Left ventricle myocardium inferior (tissue), 1 donor: ENCODE measurements at regions not wholly inside any gene's neighbourhood (a gene's known extent, or its start where the extent isn't known, plus 50 kb on each side); places are given as distances from the start of the nearest gene placed in this dataset.

Experiments used
- DNase-seq: peaks from one replicate; pipeline ENCODE4 v3.0.0-alpha.2; 2020
- H3K27ac ChIP-seq: fragments of 200-600 bp; replicated peaks from 2 replicates; pipeline ENCODE4 v1.8.0; 2021
- H3K27me3 ChIP-seq: fragments of 200-600 bp; 2 replicates; pipeline ENCODE4 v1.8.0; 2021; ENCODE audit warnings: low read depth
- H3K36me3 ChIP-seq: fragments of 200-600 bp; 2 replicates; pipeline ENCODE4 v1.8.0; 2021
- H3K4me1 ChIP-seq: fragments of 200-600 bp; 2 replicates; pipeline ENCODE4 v1.8.0; 2021
- H3K4me3 ChIP-seq: fragments of 200-600 bp; 2 replicates; pipeline ENCODE4 v1.8.0; 2021; ENCODE audit warnings: mild to moderate bottlenecking, moderate library complexity
- H3K9me3 ChIP-seq: fragments of 200-600 bp; replicated peaks from 2 replicates; pipeline ENCODE4 v1.8.0; 2021
- CTCF ChIP-seq: fragments of 200-600 bp; IDR thresholded peaks from 2 replicates; pipeline ENCODE4 v1.8.0; 2021; ENCODE audit warnings: antibody characterized with exemption, mild to moderate bottlenecking, borderline replicate concordance
- intact Hi-C: fragments of 100-400 bp; cut with micrococcal nuclease; formaldehyde crosslinking; loops from one replicate; pipeline ENCODE4 v1.11.0; 2022
- donor health status: DM: no; HTN: yes; CAD: no; lungs with severe emphysema.

GRCh38 chr9:113659740-113660139 lies 196.2 kb downstream of the RGS3 start:
- no peaks in the 10 kb centered on the region for H3K27me3 ChIP-seq
- intact Hi-C loops = loop anchor here (5.0 kb wide), 1 partner anchor 212 kb away; no protein-coding TSS in a partner anchor
- H3K9me3 ChIP-seq = no peaks in the 10 kb centered on the region
- no peak for DNase-seq
- TF ChIP-seq CTCF = no peak
- no peak overlapping the region for H3K4me3 ChIP-seq
- H3K4me1 ChIP-seq = peaks cover 38% of the 10 kb centered on the region
- no peaks in the 10 kb centered on the region for H3K36me3 ChIP-seq
- H3K27ac ChIP-seq = no peak overlapping the region

GRCh38 chr9:113660196-113660595 lies 196.7 kb downstream of the RGS3 start:
- H3K36me3 ChIP-seq = no peaks in the 10 kb centered on the region
- H3K27me3 ChIP-seq = no peaks in the 10 kb centered on the region
- intact Hi-C loops = no loop called here
- H3K27ac ChIP-seq = no peak overlapping the region
- H3K9me3 ChIP-seq = no peaks in the 10 kb centered on the region
- TF ChIP-seq CTCF = no peak
- peaks cover 33% of the 10 kb centered on the region for H3K4me1 ChIP-seq
- H3K4me3 ChIP-seq = no peak overlapping the region
- DNase-seq = no peak

DNA sequence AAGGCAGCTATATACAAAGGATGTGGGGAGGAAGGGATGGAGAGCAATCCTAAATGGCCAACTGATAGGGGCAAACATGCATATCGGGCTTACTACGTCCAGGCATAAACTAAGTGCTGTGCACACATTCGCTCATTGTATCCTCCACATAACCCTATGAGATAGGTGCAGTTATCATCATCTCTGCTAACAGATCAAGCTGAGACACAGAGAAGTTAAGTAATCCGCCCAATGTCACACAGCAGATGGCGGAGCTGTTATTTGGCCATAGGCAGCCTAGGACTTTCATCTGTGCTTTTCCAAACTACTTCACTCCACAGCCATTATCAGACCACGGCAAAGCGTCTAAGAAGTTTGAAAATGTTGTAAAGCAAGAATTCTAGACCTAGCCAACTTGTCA lies 197.5 kb downstream of the RGS3 start:
- Histone ChIP-seq H3K4me3 (no peak overlapping the region), H3K27ac (no peak overlapping the region), H3K4me1 (peaks cover 25% of the 10 kb centered on the region), H3K36me3 (no peaks in the 10 kb centered on the region), H3K27me3 (no peaks in the 10 kb centered on the region), H3K9me3 (no peaks in the 10 kb centered on the region)
- no peak for TF ChIP-seq CTCF
- intact Hi-C loops = no loop called here
- no peak for DNase-seq

GRCh38 chr9:113664181-113664875 lies 200.8 kb downstream of the RGS3 start:
- no peak overlapping the region for H3K27ac ChIP-seq
- no peak overlapping the region for H3K4me3 ChIP-seq
- H3K4me1 ChIP-seq = peaks cover 8% of the 10 kb centered on the region
- no peaks in the 10 kb centered on the region for H3K9me3 ChIP-seq
- no peak for TF ChIP-seq CTCF
- H3K36me3 ChIP-seq = no peaks in the 10 kb centered on the region
- intact Hi-C loops = no loop called here
- no peaks in the 10 kb centered on the region for H3K27me3 ChIP-seq
- DNase-seq = no peak

- Histone ChIP-seq H3K27me3 (no peaks in the 10 kb centered on the region), H3K27ac (no peak overlapping the region), H3K9me3 (no peaks in the 10 kb centered on the region), H3K4me1 (peaks cover 8% of the 10 kb centered on the region), H3K36me3 (no peaks in the 10 kb centered on the region), H3K4me3 (no peak overlapping the region)
- no peak for TF ChIP-seq CTCF
- no peak for DNase-seq
- intact Hi-C loops = no loop called here
Observed at GRCh38 chr9:113665064-113665463, 201.5 kb downstream of the RGS3 start.
